GM12878 (cell line): ENCODE measurements at regions not wholly inside any gene's neighbourhood (a gene's known extent, or its start where the extent isn't known, plus 50 kb on each side); places are given as distances from the start of the nearest gene placed in this dataset.

Experiments used
- ATAC-seq: fragments of 200-7000 bp; cut with Tn5 transposase; 3 replicates; pipeline ENCODE4 v1.9.1; 2020; ENCODE audit warnings: mild to moderate bottlenecking, moderate library complexity
- BruUV-seq: library from RNA; stranded (reverse); fragments of 400-500 nt; replicated peaks from 2 replicates; lab custom pipeline; 2021; lab: Mats Ljungman, UMichigan
- CTCF ChIA-PET: fragments of 300-600 bp; sonication (Branson Sonifier 250); formaldehyde crosslinking; extraction: SDS; loops from one replicate; lab custom pipeline; 2021; ENCODE audit warnings: inconsistent platforms; lab: Yijun Ruan, JAX
- POLR2A ChIA-PET: fragments of 350-600 bp; formaldehyde crosslinking; extraction: SDS; loops from one replicate; lab custom pipeline; 2021; ENCODE audit warnings: inconsistent platforms; lab: Charles Lee
- RAD21 ChIA-PET: fragments of 300-600 bp; sonication (Branson Sonifier 250); formaldehyde crosslinking; loops from one replicate; lab custom pipeline; 2023; ENCODE audit warnings: antibody characterized with exemption; ENCODE audit not compliant: unreplicated experiment; lab: Charles Lee
- SMC1A ChIA-PET: fragments of 300-600 bp; sonication (Branson Sonifier 250); formaldehyde crosslinking; loops from one replicate; lab custom pipeline; 2023; ENCODE audit not compliant: unreplicated experiment, uncharacterized antibody; lab: Charles Lee
- DNase-seq: peaks from one replicate; pipeline ENCODE4 v3.0.0-alpha.2; 2011; ENCODE audit warnings: low read depth, low spot score
- FAIRE-seq: peaks from 3 replicates; lab custom pipeline; 2011; peaks lifted over from hg19 to GRCh38; lab: Jason Lieb, UNC
- H2AFZ ChIP-seq: 2 replicates; pipeline ENCODE4 v1.6.0; 2011; ENCODE audit warnings: low read depth, low read length, control low read depth; ENCODE audit not compliant: control insufficient read depth
- H3K27ac ChIP-seq: 2 replicates; pipeline ENCODE4 v1.5.1; 2011; ENCODE audit warnings: control low read depth; ENCODE audit not compliant: control insufficient read depth, insufficient read depth
- H3K27me3 ChIP-seq, 2 experiments: replicated peaks in 1 of 2; 2 replicates each; pipeline versions ENCODE4 v1.6.0 to v1.6.1; 2011; ENCODE audit warnings: low read length in 1 of 2; ENCODE audit not compliant: control insufficient read depth in 2 of 2, insufficient read depth in 2 of 2
- H3K36me3 ChIP-seq, 2 experiments: 2 replicates each; pipeline ENCODE4 v1.5.1; 2011; ENCODE audit warnings: low read length in 1 of 2; ENCODE audit not compliant: control insufficient read depth in 2 of 2, insufficient read depth in 2 of 2
- H3K4me1 ChIP-seq: 2 replicates; pipeline ENCODE4 v1.6.1; 2011; ENCODE audit warnings: mild to moderate bottlenecking, low read length, moderate library complexity, mixed read lengths; ENCODE audit not compliant: control insufficient read depth, insufficient read depth
- H3K4me2 ChIP-seq: 2 replicates; pipeline ENCODE4 v1.6.0; 2011; ENCODE audit warnings: control low read depth; ENCODE audit not compliant: control insufficient read depth, insufficient read depth
- H3K4me3 ChIP-seq: fragments of 200-600 bp; sonication (generic); 2 replicates; pipeline ENCODE4 v1.5.1; 2016
- H3K79me2 ChIP-seq: 2 replicates; pipeline ENCODE4 v1.6.0; 2011; ENCODE audit warnings: low read length; ENCODE audit not compliant: control insufficient read depth, insufficient read depth
- H3K9ac ChIP-seq: 2 replicates; pipeline ENCODE4 v1.8.0; 2011; ENCODE audit warnings: low read length, control low read depth, mixed read lengths; ENCODE audit not compliant: control insufficient read depth, insufficient read depth
- H3K9me3 ChIP-seq: replicated peaks from 3 replicates; pipeline ENCODE4 v1.5.1; 2011; ENCODE audit warnings: mild to moderate bottlenecking, low read length; ENCODE audit not compliant: control insufficient read depth, insufficient read depth
- H4K20me1 ChIP-seq: 2 replicates; pipeline ENCODE4 v1.6.0; 2011; ENCODE audit not compliant: control insufficient read depth, insufficient read depth
- GATAD2B ChIP-seq: fragments of 450-650 bp; conservative IDR thresholded peaks from 2 replicates; pipeline ENCODE4 v1.6.1; 2017; ENCODE audit warnings: low read depth, mild to moderate bottlenecking, moderate library complexity
- NR2F1 ChIP-seq: fragments of 450-650 bp; conservative IDR thresholded peaks from 2 replicates; pipeline ENCODE4 v1.6.1; 2017; ENCODE audit warnings: mild to moderate bottlenecking
- RAD21 ChIP-seq: IDR thresholded peaks from 2 replicates; pipeline ENCODE4 v1.6.1; 2011; ENCODE audit warnings: mild to moderate bottlenecking, low read depth, low read length, moderate library complexity; ENCODE audit not compliant: insufficient read depth
- REST ChIP-seq: IDR thresholded peaks from 2 replicates; pipeline ENCODE4 v1.6.1; 2012; ENCODE audit warnings: mild to moderate bottlenecking, low read depth, low read length
- SP1 ChIP-seq: IDR thresholded peaks from one replicate; pipeline ENCODE4 v1.6.1; 2011; ENCODE audit warnings: low read depth, low read length
- TBL1XR1 ChIP-seq: IDR thresholded peaks from 2 replicates; pipeline ENCODE4 v1.6.1; 2012; ENCODE audit warnings: low read depth, low read length, improper control_type of control experiment
- ZBTB4 ChIP-seq: fragments of 450-650 bp; formaldehyde crosslinking; IDR thresholded peaks from 2 replicates; pipeline ENCODE4 v1.4.0; 2022; ENCODE audit warnings: mild to moderate bottlenecking, moderate library complexity
- ZNF24 ChIP-seq: fragments of 450-650 bp; IDR thresholded peaks from 2 replicates; pipeline ENCODE4 v1.6.1; 2017; ENCODE audit warnings: antibody characterized with exemption, mild to moderate bottlenecking
- ZZZ3 ChIP-seq: IDR thresholded peaks from 2 replicates; pipeline ENCODE4 v1.6.1; 2011; ENCODE audit warnings: low read depth; ENCODE audit not compliant: control insufficient read depth, insufficient read length
- WGBS: methylation state at CpG from one replicate; pipeline ENCODE4 v1.1.6; 2016; ENCODE audit warnings: low lambda C conversion rate; ENCODE audit not compliant: insufficient replicate concordance, insufficient coverage; ENCODE audit errors: missing lambda C conversion rate; 5-methylcytosine and 5-hydroxymethylcytosine counted together
- in situ Hi-C: fragments of 300-500 bp; cut with MboI; formaldehyde crosslinking; loops from 9 replicates; pipeline ENCODE4 v1.14.3; 2018; ENCODE audit warnings: mixed read lengths
- intact Hi-C: fragments of 100-400 bp; cut with micrococcal nuclease; formaldehyde crosslinking; loops from one replicate; pipeline ENCODE4 v1.14.2; 2022; ENCODE audit not compliant: unreplicated experiment

GRCh38 chr4:156476359-156476758 lies 495.2 kb downstream of the PDGFC start:
- ChIA-PET RAD21 (interaction anchor here (0.6 to 1.9 kb wide), 3 partner anchors 244 to 1632 kb away, joined by 3 to 7 read pairs (median 3); no protein-coding TSS in a partner anchor), CTCF (interaction anchor here (1.0 to 1.8 kb wide), 5 partner anchors 122 to 728 kb away, joined by 3 to 6 read pairs (median 4); no protein-coding TSS in a partner anchor), POLR2A (interaction anchor here (0.6 kb wide), 1 partner anchor 498 kb away, joined by 4 read pairs; no protein-coding TSS in a partner anchor), SMC1A (interaction anchor here (0.8 to 4.7 kb wide), 4 partner anchors 11 to 492 kb away, joined by 4 to 24 read pairs (median 10); no protein-coding TSS in a partner anchor)
- Histone ChIP-seq H3K36me3 (no peaks in the 10 kb centered on the region), H3K27ac (no peak overlapping the region), H3K79me2 (no peaks in the 10 kb centered on the region), H2AFZ (no peak overlapping the region), H4K20me1 (no peaks in the 10 kb centered on the region), H3K4me1 (no peaks in the 10 kb centered on the region), H3K9me3 (no peaks in the 10 kb centered on the region), H3K4me3 (no peak overlapping the region), H3K9ac (no peak overlapping the region), H3K27me3 (no peaks in the 10 kb centered on the region), H3K4me2 (no peak overlapping the region)
- FAIRE-seq (no peak), DNase-seq (no peak), ATAC-seq (no peak)
- intact Hi-C loops (loop anchor here (5.0 to 10.0 kb wide), 2 partner anchors 309 to 728 kb away; no protein-coding TSS in a partner anchor), in situ Hi-C loops (no loop called here)
- TF ChIP-seq ZBTB4 (CRISPR knock-in tag) (no peak), TBL1XR1 (no peak), REST (no peak), RAD21 (no peak), ZNF24 (no peak), GATAD2B (no peak), SP1 (no peak), NR2F1 (no peak), ZZZ3 (no peak)
- 13% methylated on average over 2 of the region's 2 CpGs for WGBS
- BruUV-seq = no TSS peak
